ENCODE measurements at regions not wholly inside any gene's neighbourhood (a gene's known extent, or its start where the extent isn't known, plus 50 kb on each side); places are given as distances from the start of the nearest gene placed in this dataset.

DNA sequence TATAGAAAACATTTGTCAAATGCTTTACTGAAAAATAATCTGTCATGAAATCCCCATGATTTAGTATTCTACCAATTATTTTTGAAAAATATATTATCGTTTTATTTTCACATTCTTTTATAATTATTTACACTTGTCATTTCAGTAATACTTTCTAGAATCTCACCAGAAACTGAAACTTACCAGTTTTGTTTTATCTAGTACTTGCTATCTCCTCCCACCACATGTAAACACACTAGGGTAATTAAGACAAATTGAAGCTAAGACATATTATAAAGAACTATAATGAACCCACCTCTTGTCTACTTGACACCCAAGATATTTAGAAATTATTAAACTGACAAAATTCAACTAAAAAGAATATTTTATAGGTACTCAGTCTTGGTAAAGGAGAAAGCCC, 51.5 kb upstream of the GRM3 start:
- intact Hi-C loops (cut with DNase I; ENCODE audit: low total_unique reads), result no loop called here
- H3K27me3 ChIP-seq, result no peaks in the 10 kb centered on the region
- no peaks in the 10 kb centered on the region for H3K36me3 ChIP-seq
- H3K9me3 ChIP-seq, result no peaks in the 10 kb centered on the region
- H3K4me3 ChIP-seq, result no peak overlapping the region
- DNase-seq (no peak), ATAC-seq (no peak)
- in situ Hi-C loops (cut with MboI; ENCODE audit: low sequenced_read_pairs in 4 of 4), result no loop called here
- H3K4me1 ChIP-seq, result no peaks in the 10 kb centered on the region
- H3K27ac ChIP-seq, result no peak overlapping the region
- no peak for TF ChIP-seq POLR2A (IDR thresholded peaks at IDR 0.05)
- TF ChIP-seq, protein P1, sequence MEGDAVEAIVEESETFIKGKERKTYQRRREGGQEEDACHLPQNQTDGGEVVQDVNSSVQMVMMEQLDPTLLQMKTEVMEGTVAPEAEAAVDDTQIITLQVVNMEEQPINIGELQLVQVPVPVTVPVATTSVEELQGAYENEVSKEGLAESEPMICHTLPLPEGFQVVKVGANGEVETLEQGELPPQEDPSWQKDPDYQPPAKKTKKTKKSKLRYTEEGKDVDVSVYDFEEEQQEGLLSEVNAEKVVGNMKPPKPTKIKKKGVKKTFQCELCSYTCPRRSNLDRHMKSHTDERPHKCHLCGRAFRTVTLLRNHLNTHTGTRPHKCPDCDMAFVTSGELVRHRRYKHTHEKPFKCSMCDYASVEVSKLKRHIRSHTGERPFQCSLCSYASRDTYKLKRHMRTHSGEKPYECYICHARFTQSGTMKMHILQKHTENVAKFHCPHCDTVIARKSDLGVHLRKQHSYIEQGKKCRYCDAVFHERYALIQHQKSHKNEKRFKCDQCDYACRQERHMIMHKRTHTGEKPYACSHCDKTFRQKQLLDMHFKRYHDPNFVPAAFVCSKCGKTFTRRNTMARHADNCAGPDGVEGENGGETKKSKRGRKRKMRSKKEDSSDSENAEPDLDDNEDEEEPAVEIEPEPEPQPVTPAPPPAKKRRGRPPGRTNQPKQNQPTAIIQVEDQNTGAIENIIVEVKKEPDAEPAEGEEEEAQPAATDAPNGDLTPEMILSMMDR (IDR thresholded peaks at IDR 0.05 in 4 of 5, conservative IDR thresholded peaks at IDR 0.05 in 1 of 5), result no peak

DNA sequence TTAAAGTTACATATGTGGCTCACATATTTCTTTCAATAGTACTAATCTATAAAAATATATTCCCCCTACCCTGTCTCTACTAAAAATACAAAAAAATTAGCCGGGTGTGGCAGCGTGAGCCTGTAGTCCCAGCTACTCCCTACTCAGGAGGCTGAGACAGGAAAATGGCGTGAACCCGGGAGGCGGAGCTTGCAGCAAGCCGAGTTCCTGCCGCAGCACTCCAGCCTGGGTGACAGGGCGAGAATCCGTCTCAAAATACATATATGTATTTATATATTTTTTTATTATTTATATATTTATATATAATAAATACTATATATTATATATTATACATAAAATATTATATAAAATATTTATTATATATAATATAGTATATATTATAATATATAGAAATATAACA, 69.7 kb upstream of the GRM3 start:
- DNase-seq (no peak), ATAC-seq (no peak)
- Histone ChIP-seq H3K36me3 (no peaks in the 10 kb centered on the region), H3K27ac (no peak overlapping the region), H3K27me3 (no peaks in the 10 kb centered on the region), H3K4me1 (no peaks in the 10 kb centered on the region), H3K4me3 (no peak overlapping the region), H3K9me3 (no peaks in the 10 kb centered on the region)
- TF ChIP-seq, protein P1 (IDR thresholded peaks at IDR 0.05 in 4 of 5, conservative IDR thresholded peaks at IDR 0.05 in 1 of 5), result no peak
- no peak for TF ChIP-seq POLR2A (IDR thresholded peaks at IDR 0.05)
- intact Hi-C loops (cut with DNase I; ENCODE audit: low total_unique reads) (no loop called here), in situ Hi-C loops (cut with MboI; ENCODE audit: low sequenced_read_pairs in 4 of 4) (no loop called here)

DNA sequence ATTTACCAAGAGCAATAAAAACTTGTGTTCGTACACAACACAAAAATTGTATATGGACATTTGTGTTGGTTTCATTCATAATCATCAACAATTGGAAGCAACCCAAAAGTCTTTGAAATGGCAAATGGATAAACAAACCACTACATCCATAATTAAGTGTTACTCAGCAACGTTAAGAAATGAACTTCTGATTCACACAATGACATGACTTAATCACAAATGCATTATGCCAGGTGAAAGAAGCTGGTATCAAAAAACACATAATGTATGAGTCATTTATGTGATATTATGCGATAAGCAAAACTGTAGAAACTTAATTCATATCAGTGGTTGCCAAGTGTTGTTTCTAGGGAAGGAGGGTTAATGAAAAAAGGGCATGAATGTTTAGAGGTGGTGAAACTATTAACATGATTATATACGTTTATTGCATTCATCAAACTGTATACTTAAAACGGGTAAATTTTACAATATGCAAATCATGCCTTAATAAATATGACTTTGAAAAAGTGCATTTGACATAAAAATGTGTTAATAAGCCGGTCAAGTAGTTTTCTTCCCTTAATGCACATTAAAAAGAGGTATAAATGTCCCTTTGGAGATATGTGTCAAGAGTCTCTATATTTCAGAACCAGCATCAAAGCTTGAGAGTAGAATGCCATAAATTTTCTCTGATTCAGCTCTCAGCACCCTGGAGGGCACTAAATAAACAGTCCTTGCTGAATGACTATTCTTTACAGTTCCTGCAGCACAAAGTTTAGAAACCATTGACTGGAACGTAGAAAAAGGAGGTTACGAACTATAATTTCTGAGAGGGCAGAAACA, 84.8 kb upstream of the GRM3 start:
- H3K4me1 ChIP-seq, result no peaks in the 10 kb centered on the region
- H3K36me3 ChIP-seq, result no peaks in the 10 kb centered on the region
- in situ Hi-C loops (cut with MboI; ENCODE audit: low sequenced_read_pairs in 4 of 4), result no loop called here
- no peak for DNase-seq
- H3K9me3 ChIP-seq, result no peaks in the 10 kb centered on the region
- no peak overlapping the region for H3K27ac ChIP-seq
- no peak overlapping the region for H3K4me3 ChIP-seq
- intact Hi-C loops (cut with DNase I; ENCODE audit: low total_unique reads), result no loop called here
- ATAC-seq, result no peak
- H3K27me3 ChIP-seq, result no peaks in the 10 kb centered on the region
- TF ChIP-seq, protein P1 (IDR thresholded peaks at IDR 0.05 in 4 of 5, conservative IDR thresholded peaks at IDR 0.05 in 1 of 5), result no peak
- no peak for TF ChIP-seq POLR2A (IDR thresholded peaks at IDR 0.05)

DNA sequence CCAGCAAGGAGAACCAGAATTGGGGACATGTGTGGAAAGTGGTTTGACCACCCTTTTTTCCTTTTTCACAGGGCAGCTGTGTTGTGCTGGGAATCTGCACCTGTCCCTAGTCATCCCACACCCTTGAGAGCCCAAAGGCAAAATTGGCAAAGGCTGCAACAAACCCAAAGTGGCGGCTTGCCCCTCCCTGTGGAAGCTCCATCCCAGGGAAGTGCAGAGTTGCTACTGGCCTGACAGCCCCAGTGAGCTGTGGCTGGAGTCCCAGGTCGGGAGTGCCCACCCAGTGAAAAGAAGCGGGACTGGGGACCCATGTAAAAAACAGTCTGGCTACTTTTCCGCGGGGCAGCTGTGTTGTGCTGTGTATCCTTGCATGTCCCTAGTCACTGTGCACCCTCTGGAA, 109.1 kb upstream of the GRM3 start:
- intact Hi-C loops (cut with DNase I; ENCODE audit: low total_unique reads) (no loop called here), in situ Hi-C loops (cut with MboI; ENCODE audit: low sequenced_read_pairs in 4 of 4) (no loop called here)
- Histone ChIP-seq H3K27ac (no peak overlapping the region), H3K9me3 (no peaks in the 10 kb centered on the region), H3K36me3 (no peaks in the 10 kb centered on the region), H3K4me1 (no peaks in the 10 kb centered on the region), H3K27me3 (no peaks in the 10 kb centered on the region), H3K4me3 (no peak overlapping the region)
- DNase-seq, result no peak
- no peak for ATAC-seq
- TF ChIP-seq POLR2A (IDR thresholded peaks at IDR 0.05), result no peak
- TF ChIP-seq, protein P1 (IDR thresholded peaks at IDR 0.05 in 4 of 5, conservative IDR thresholded peaks at IDR 0.05 in 1 of 5), result no peak

DNA sequence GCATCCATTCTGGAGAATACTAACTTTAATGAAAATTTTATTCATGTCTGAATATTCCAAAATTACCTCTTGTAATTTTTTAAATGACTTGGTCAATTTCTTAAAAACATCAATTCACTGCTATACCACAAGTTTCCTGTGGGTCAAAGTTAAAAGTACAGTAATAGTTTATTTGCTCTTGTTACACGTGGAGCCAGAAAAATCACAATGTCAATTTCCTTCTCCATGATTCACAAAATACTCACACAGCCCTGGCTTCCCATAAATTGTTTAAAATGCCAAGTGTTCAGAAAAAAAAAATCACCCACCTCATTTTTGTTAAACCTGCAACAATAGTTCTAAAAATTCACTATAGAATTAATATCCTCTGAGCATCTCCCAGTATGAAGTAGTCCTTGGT, 139.5 kb upstream of the GRM3 start:
- H3K27me3 ChIP-seq, result no peaks in the 10 kb centered on the region
- H3K4me1 ChIP-seq, result no peaks in the 10 kb centered on the region
- H3K9me3 ChIP-seq, result no peaks in the 10 kb centered on the region
- no peak for ATAC-seq
- H3K27ac ChIP-seq, result no peak overlapping the region
- DNase-seq, result no peak
- no peak for TF ChIP-seq POLR2A (IDR thresholded peaks at IDR 0.05)
- TF ChIP-seq, protein P1 (IDR thresholded peaks at IDR 0.05 in 4 of 5, conservative IDR thresholded peaks at IDR 0.05 in 1 of 5), result no peak
- no peak overlapping the region for H3K4me3 ChIP-seq
- intact Hi-C loops (cut with DNase I; ENCODE audit: low total_unique reads) (no loop called here), in situ Hi-C loops (cut with MboI; ENCODE audit: low sequenced_read_pairs in 4 of 4) (no loop called here)
- no peaks in the 10 kb centered on the region for H3K36me3 ChIP-seq
